Naive thymus-derived CD4-positive, alpha-beta T cell (primary cell): ENCODE measurements at regions not wholly inside any gene's neighbourhood (a gene's known extent, or its start where the extent isn't known, plus 50 kb on each side); places are given as distances from the start of the nearest gene placed in this dataset.

ENCODE experiments used
- ATAC-seq: fragments of 150-1000 bp; cut with Tn5 transposase; 2 replicates; pipeline ENCODE4 v1.10.0; 2021; ENCODE audit warnings: mild to moderate bottlenecking, moderate library complexity
- CTCF ChIA-PET: fragments of 350-600 bp; sonication (Branson Sonifier 250); formaldehyde crosslinking; loops from one replicate; lab custom pipeline; 2021; ENCODE audit warnings: antibody characterized with exemption; lab: Charles Lee
- POLR2A ChIA-PET: fragments of 350-600 bp; sonication (Branson Sonifier 250); formaldehyde crosslinking; loops from one replicate; lab custom pipeline; 2021; ENCODE audit warnings: antibody characterized with exemption, inconsistent platforms; lab: Charles Lee
- DNase-seq, 9 donors: peaks; one replicate each; pipeline versions ENCODE4 v3.0.0 to v3.0.0-alpha.2; 2020 to 2022; ENCODE audit warnings: mixed read lengths in 1 of 9
- H3K27ac ChIP-seq: one replicate; pipeline ENCODE4 v1.7.0; 2013; ENCODE audit warnings: mild to moderate bottlenecking, low read depth, low read length, moderate library complexity
- H3K27me3 ChIP-seq, 2 donors: one replicate each; pipeline ENCODE4 v1.7.0; 2013; ENCODE audit warnings: low read length in 2 of 2, mild to moderate bottlenecking in 2 of 2, moderate library complexity in 2 of 2; ENCODE audit not compliant: control insufficient read depth in 2 of 2, insufficient read depth in 2 of 2
- H3K36me3 ChIP-seq, 3 experiments: 1 replicate in 2 of 3; 2 replicates in 1 of 3; pipeline ENCODE4 v1.7.0; 2013; ENCODE audit warnings: low read length in 3 of 3, mild to moderate bottlenecking in 3 of 3, moderate library complexity in 1 of 3; ENCODE audit not compliant: insufficient read depth in 3 of 3, control insufficient read depth in 2 of 3
- H3K4me1 ChIP-seq, 2 donors: one replicate each; pipeline ENCODE4 v1.7.0; 2013; ENCODE audit warnings: low read length in 2 of 2, mild to moderate bottlenecking in 2 of 2, moderate library complexity in 1 of 2; ENCODE audit not compliant: control insufficient read depth in 2 of 2, insufficient read depth in 2 of 2
- H3K4me3 ChIP-seq: 2 replicates; pipeline ENCODE4 v1.7.0; 2013; ENCODE audit warnings: mild to moderate bottlenecking, low read length
- H3K9me3 ChIP-seq, 3 experiments: 1 replicate in 2 of 3; 2 replicates in 1 of 3; pipeline ENCODE4 v1.7.0; 2013; ENCODE audit warnings: low read length in 3 of 3; ENCODE audit not compliant: control insufficient read depth in 2 of 3
- H3K27ac Mint-ChIP-seq, 9 donors: one replicate each; pipeline ENCODE4 v1.8.0; 2020 to 2022; ENCODE audit warnings: mixed read lengths in 9 of 9, mild to moderate bottlenecking in 8 of 9, moderate library complexity in 5 of 9, inconsistent platforms in 2 of 9
- H3K27me3 Mint-ChIP-seq, 5 donors: one replicate each; pipeline ENCODE4 v1.8.0; 2021 to 2022; ENCODE audit warnings: mixed read lengths in 5 of 5, mild to moderate bottlenecking in 1 of 5
- H3K36me3 Mint-ChIP-seq, 5 donors: one replicate each; pipeline ENCODE4 v1.8.0; 2020 to 2022; ENCODE audit warnings: mixed read lengths in 5 of 5, mild to moderate bottlenecking in 3 of 5, inconsistent platforms in 1 of 5
- H3K4me1 Mint-ChIP-seq, 7 donors: one replicate each; pipeline ENCODE4 v1.8.0; 2020 to 2022; ENCODE audit warnings: mixed read lengths in 7 of 7, mild to moderate bottlenecking in 3 of 7, inconsistent platforms in 1 of 7
- H3K4me3 Mint-ChIP-seq, 10 donors: one replicate each; pipeline ENCODE4 v1.8.0; 2020 to 2022; ENCODE audit warnings: mild to moderate bottlenecking in 10 of 10, mixed read lengths in 10 of 10, moderate library complexity in 6 of 10, inconsistent platforms in 2 of 10
- H3K9me3 Mint-ChIP-seq, 11 donors: one replicate each; pipeline ENCODE4 v1.8.0; 2020 to 2022; ENCODE audit warnings: mixed read lengths in 11 of 11, mild to moderate bottlenecking in 4 of 11, inconsistent platforms in 1 of 11, moderate library complexity in 1 of 11
- intact Hi-C, 2 donors: fragments of 100-400 bp; cut with micrococcal nuclease; formaldehyde crosslinking; loops; one replicate each; pipeline ENCODE4 v1.15.1; 2023

GRCh38 chr2:145315053-145315452 is 795.1 kb upstream of the ZEB2 start:
- no peaks in the 10 kb centered on the region for H3K36me3 Mint-ChIP-seq
- ChIA-PET CTCF (no interaction called here), POLR2A (no interaction called here)
- intact Hi-C loops = no loop called here
- H3K4me3 Mint-ChIP-seq = no peak overlapping the region
- H3K27me3 ChIP-seq = no peaks in the 10 kb centered on the region
- no peak overlapping the region for H3K4me3 ChIP-seq
- no peak overlapping the region for H3K27ac Mint-ChIP-seq
- peaks cover 0 to 13% (median 6%) of the 10 kb centered on the region in 11 donors for H3K9me3 Mint-ChIP-seq
- no peak overlapping the region for H3K27ac ChIP-seq
- no peaks in the 10 kb centered on the region for H3K36me3 ChIP-seq
- no peak for DNase-seq
- H3K4me1 Mint-ChIP-seq = no peaks in the 10 kb centered on the region
- ATAC-seq = no peak
- H3K4me1 ChIP-seq = no peaks in the 10 kb centered on the region
- peaks cover 0 to 4% (median 0%) of the 10 kb centered on the region in 3 experiments for H3K9me3 ChIP-seq
- H3K27me3 Mint-ChIP-seq = peaks cover 0 to 8% (median 6%) of the 10 kb centered on the region in 5 donors

DNA sequence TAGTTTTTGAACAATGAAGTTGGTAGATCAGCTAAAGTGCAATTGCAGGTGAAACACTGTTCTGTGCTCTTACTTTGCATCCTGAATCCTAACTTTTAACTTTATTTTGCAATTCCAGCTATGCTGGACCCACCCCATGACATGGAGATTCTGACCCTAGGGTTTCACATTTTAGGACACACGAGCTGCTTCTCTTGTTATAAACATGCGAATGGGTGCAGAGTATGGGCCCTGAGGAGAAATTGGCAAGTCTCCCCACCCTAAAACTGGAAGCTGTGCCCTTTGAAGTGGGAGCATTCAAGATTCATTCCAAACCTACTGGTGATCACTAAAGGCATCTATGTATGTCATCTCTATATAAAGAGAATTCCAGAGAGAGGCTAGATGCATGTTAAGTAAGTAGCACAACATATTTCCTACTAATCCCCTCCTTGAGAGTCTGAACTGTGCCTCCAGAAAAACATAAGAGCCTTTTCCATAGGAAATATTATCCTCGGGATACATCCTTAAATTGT is 794.3 kb upstream of the ZEB2 start:
- no peaks in the 10 kb centered on the region for H3K36me3 ChIP-seq
- ATAC-seq (no peak), DNase-seq (no peak)
- H3K4me1 ChIP-seq = no peaks in the 10 kb centered on the region
- H3K27me3 ChIP-seq = no peaks in the 10 kb centered on the region
- Mint-ChIP-seq H3K27me3 (peaks cover 0 to 8% (median 6%) of the 10 kb centered on the region in 5 donors), H3K36me3 (no peaks in the 10 kb centered on the region), H3K4me1 (no peaks in the 10 kb centered on the region), H3K9me3 (peaks cover 0 to 16% (median 9%) of the 10 kb centered on the region in 11 donors), H3K4me3 (no peak overlapping the region), H3K27ac (no peak overlapping the region)
- no peak overlapping the region for H3K4me3 ChIP-seq
- ChIA-PET CTCF (no interaction called here), POLR2A (no interaction called here)
- peaks cover 0 to 4% (median 0%) of the 10 kb centered on the region in 3 experiments for H3K9me3 ChIP-seq
- H3K27ac ChIP-seq = no peak overlapping the region
- intact Hi-C loops = no loop called here

DNA sequence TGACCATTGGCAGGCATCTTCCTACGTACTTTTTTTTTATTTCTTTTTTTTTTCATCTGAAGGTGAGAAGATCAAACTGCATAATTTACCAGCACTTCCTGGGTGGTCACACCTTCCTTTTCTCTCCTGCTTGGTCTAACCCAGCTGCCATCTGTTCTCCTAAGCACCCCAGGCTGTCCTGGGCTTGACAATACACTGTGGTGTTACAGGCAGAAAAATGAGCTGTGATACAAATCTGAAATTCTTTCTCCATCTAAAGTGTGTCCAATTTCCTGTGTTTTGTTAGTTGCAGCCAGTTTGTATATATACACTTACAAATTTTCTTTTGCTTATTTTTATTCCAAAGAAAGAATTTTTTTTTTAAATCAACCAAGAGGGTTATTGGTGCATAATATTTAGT is 786.0 kb upstream of the ZEB2 start:
- no peaks in the 10 kb centered on the region for H3K27me3 ChIP-seq
- no peak overlapping the region for H3K27ac ChIP-seq
- Mint-ChIP-seq H3K4me1 (no peaks in the 10 kb centered on the region), H3K4me3 (no peak overlapping the region), H3K36me3 (no peaks in the 10 kb centered on the region), H3K27me3 (peaks cover 0 to 5% (median 3%) of the 10 kb centered on the region in 5 donors), H3K27ac (no peak overlapping the region), H3K9me3 (peaks cover 0 to 7% (median 0%) of the 10 kb centered on the region in 11 donors)
- POLR2A ChIA-PET = no interaction called here
- no peaks in the 10 kb centered on the region for H3K36me3 ChIP-seq
- H3K4me1 ChIP-seq = no peaks in the 10 kb centered on the region
- H3K4me3 ChIP-seq = no peak overlapping the region
- DNase-seq (no peak), ATAC-seq (no peak)
- CTCF ChIA-PET = interaction anchor here (0.7 kb wide), 2 partner anchors 361 to 1600 kb away, joined by 3 to 4 read pairs; no protein-coding TSS in a partner anchor
- no peaks in the 10 kb centered on the region for H3K9me3 ChIP-seq
- intact Hi-C loops = no loop called here

DNA sequence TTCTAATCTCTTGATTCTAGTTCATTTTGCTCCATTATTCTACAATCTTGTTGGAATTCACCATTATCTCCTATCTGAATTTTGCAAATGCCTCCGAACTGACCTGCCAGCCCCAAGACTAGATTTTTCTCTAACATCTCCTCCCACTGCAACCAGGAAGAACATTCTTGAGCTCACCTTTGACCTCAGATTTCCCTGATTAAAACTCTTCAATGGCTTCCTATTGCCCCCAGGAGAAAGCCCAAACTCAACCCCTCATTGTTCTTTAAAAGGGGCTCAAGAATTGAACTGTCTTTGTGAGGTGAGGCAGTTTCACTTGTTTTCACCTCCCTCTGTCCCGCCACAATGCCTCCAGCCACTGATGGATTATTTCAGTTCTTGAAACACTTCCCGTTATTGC is 784.6 kb upstream of the ZEB2 start:
- ChIA-PET CTCF (no interaction called here), POLR2A (no interaction called here)
- Histone ChIP-seq H3K27ac (no peak overlapping the region), H3K4me3 (no peak overlapping the region), H3K36me3 (no peaks in the 10 kb centered on the region), H3K27me3 (no peaks in the 10 kb centered on the region), H3K4me1 (no peaks in the 10 kb centered on the region), H3K9me3 (no peaks in the 10 kb centered on the region)
- H3K27ac Mint-ChIP-seq = no peak overlapping the region
- H3K4me3 Mint-ChIP-seq = no peak overlapping the region
- no peaks in the 10 kb centered on the region for H3K4me1 Mint-ChIP-seq
- H3K9me3 Mint-ChIP-seq = peaks cover 0 to 6% (median 0%) of the 10 kb centered on the region in 11 donors
- no peak for DNase-seq
- peaks cover 0 to 5% (median 3%) of the 10 kb centered on the region in 5 donors for H3K27me3 Mint-ChIP-seq
- intact Hi-C loops = no loop called here
- no peak for ATAC-seq
- H3K36me3 Mint-ChIP-seq = no peaks in the 10 kb centered on the region

GRCh38 chr2:145303536-145303935 is 783.6 kb upstream of the ZEB2 start:
- peaks cover 0 to 3% (median 0%) of the 10 kb centered on the region in 11 donors for H3K9me3 Mint-ChIP-seq
- Histone ChIP-seq H3K27me3 (no peaks in the 10 kb centered on the region), H3K36me3 (no peaks in the 10 kb centered on the region), H3K9me3 (no peaks in the 10 kb centered on the region), H3K4me1 (no peaks in the 10 kb centered on the region), H3K4me3 (no peak overlapping the region), H3K27ac (no peak overlapping the region)
- peaks cover 0 to 5% (median 3%) of the 10 kb centered on the region in 5 donors for H3K27me3 Mint-ChIP-seq
- ChIA-PET CTCF (no interaction called here), POLR2A (no interaction called here)
- ATAC-seq (no peak), DNase-seq (no peak)
- H3K4me1 Mint-ChIP-seq = no peaks in the 10 kb centered on the region
- H3K4me3 Mint-ChIP-seq = no peak overlapping the region
- intact Hi-C loops = no loop called here
- H3K36me3 Mint-ChIP-seq = no peaks in the 10 kb centered on the region
- H3K27ac Mint-ChIP-seq = no peak overlapping the region

DNA sequence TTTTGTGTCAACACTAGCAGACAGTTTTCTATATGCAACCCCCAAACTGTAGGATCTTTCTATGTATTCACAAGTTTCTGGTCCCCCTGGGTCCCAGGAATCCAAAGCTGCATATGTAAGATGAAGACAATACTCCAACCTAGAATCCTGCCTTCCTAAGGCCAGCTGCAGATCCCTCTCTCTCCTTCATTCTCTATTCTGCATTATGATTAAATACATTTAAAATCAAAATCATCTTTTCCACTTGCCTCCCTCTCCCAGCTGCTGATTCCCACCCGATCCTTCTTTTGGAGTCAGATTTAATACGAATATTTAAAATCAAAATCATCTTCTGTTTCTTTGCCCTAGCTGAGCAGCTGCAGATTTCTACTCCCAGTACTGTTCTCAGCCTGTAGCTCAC is 783.0 kb upstream of the ZEB2 start:
- intact Hi-C loops = no loop called here

GRCh38 chr2:145302451-145302850 is 782.5 kb upstream of the ZEB2 start:
- Mint-ChIP-seq H3K27me3 (peaks cover 0 to 5% (median 3%) of the 10 kb centered on the region in 5 donors), H3K4me1 (no peaks in the 10 kb centered on the region), H3K9me3 (peaks cover 0 to 3% (median 0%) of the 10 kb centered on the region in 11 donors), H3K27ac (no peak overlapping the region), H3K4me3 (no peak overlapping the region), H3K36me3 (no peaks in the 10 kb centered on the region)
- ChIA-PET CTCF (no interaction called here), POLR2A (no interaction called here)
- no peaks in the 10 kb centered on the region for H3K4me1 ChIP-seq
- intact Hi-C loops = no loop called here
- H3K36me3 ChIP-seq = no peaks in the 10 kb centered on the region
- H3K27me3 ChIP-seq = no peaks in the 10 kb centered on the region
- no peak overlapping the region for H3K4me3 ChIP-seq
- ATAC-seq (no peak), DNase-seq (no peak)
- no peaks in the 10 kb centered on the region for H3K9me3 ChIP-seq
- no peak overlapping the region for H3K27ac ChIP-seq

More for the DNA sequence above, 783.0 kb upstream of the ZEB2 start:
- Mint-ChIP-seq H3K27me3 (peaks cover 0 to 5% (median 3%) of the 10 kb centered on the region in 5 donors), H3K9me3 (peaks cover 0 to 3% (median 0%) of the 10 kb centered on the region in 11 donors), H3K4me1 (no peaks in the 10 kb centered on the region), H3K4me3 (no peak overlapping the region), H3K27ac (no peak overlapping the region), H3K36me3 (no peaks in the 10 kb centered on the region)
- Histone ChIP-seq H3K4me3 (no peak overlapping the region), H3K9me3 (no peaks in the 10 kb centered on the region), H3K36me3 (no peaks in the 10 kb centered on the region), H3K4me1 (no peaks in the 10 kb centered on the region), H3K27me3 (no peaks in the 10 kb centered on the region), H3K27ac (no peak overlapping the region)
- ChIA-PET POLR2A (no interaction called here), CTCF (no interaction called here)
- no peak for ATAC-seq
- DNase-seq = no peak
